Breast epithelium (tissue), 3 donors: ENCODE measurements at regions not wholly inside any gene's neighbourhood (a gene's known extent, or its start where the extent isn't known, plus 50 kb on each side); places are given as distances from the start of the nearest gene placed in this dataset.

Source experiments
- POLR2A ChIP-seq: fragments of 450-650 bp; IDR thresholded peaks from one replicate; pipeline ENCODE4 v1.6.1; 2016; ENCODE audit warnings: antibody characterized with exemption, mild to moderate bottlenecking, moderate library complexity
- TF ChIP-seq, protein P1 (sequence below), 3 donors: fragments of 450-650 bp; IDR thresholded peaks; one replicate each; pipeline ENCODE4 v1.5.1; 2016 to 2017; ENCODE audit warnings: antibody characterized with exemption in 3 of 3, mild to moderate bottlenecking in 3 of 3, moderate library complexity in 3 of 3

DNA sequence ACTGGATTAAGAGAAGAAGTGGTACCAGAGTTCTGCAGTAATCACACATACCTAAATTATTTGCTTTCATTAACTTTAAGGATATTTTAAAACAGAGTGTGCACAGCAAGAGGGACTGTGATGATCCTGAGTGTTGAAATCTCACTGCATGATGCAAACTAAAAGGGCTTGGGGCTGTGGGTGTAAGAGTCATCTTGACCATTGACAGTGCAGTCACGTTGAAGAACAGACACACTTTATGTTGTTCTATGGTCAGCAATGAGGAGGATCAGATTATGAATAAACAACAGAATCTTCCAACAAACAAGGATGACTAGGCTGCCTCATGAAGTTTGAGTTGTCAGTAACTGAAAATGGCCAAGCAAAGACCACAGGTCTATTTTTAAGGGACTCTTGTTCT, 87.2 kb upstream of the GALNT5 start:
- TF ChIP-seq, protein P1, sequence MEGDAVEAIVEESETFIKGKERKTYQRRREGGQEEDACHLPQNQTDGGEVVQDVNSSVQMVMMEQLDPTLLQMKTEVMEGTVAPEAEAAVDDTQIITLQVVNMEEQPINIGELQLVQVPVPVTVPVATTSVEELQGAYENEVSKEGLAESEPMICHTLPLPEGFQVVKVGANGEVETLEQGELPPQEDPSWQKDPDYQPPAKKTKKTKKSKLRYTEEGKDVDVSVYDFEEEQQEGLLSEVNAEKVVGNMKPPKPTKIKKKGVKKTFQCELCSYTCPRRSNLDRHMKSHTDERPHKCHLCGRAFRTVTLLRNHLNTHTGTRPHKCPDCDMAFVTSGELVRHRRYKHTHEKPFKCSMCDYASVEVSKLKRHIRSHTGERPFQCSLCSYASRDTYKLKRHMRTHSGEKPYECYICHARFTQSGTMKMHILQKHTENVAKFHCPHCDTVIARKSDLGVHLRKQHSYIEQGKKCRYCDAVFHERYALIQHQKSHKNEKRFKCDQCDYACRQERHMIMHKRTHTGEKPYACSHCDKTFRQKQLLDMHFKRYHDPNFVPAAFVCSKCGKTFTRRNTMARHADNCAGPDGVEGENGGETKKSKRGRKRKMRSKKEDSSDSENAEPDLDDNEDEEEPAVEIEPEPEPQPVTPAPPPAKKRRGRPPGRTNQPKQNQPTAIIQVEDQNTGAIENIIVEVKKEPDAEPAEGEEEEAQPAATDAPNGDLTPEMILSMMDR (IDR thresholded peaks at IDR 0.05) = no peak
- no peak for TF ChIP-seq POLR2A
